CD14-positive monocyte (primary cell): ENCODE measurements at regions not wholly inside any gene's neighbourhood (a gene's known extent, or its start where the extent isn't known, plus 50 kb on each side); places are given as distances from the start of the nearest gene placed in this dataset.

Experiments used
- DNase-seq, 3 donors: peaks; one replicate each; pipeline ENCODE4 v3.0.0-alpha.2; 2011 to 2022
- H2AFZ ChIP-seq: 2 replicates; pipeline ENCODE4 v1.6.0; 2012; ENCODE audit warnings: mild to moderate bottlenecking, low read depth, low read length, inconsistent platforms; ENCODE audit not compliant: insufficient read depth, poor library complexity, severe bottlenecking
- H3K27ac ChIP-seq, 2 donors: 1 replicate in 1 of 2; 2 replicates in 1 of 2; pipeline ENCODE4 v1.5.1; 2012 to 2013; ENCODE audit warnings: low read length in 2 of 2, control low read depth in 1 of 2, inconsistent platforms in 1 of 2, low read depth in 1 of 2, mild to moderate bottlenecking in 1 of 2
- H3K27me3 ChIP-seq, 2 donors: one replicate each; pipeline versions ENCODE4 v1.6.0 to v1.6.1; 2011 to 2013; ENCODE audit warnings: low read length in 2 of 2; ENCODE audit not compliant: control insufficient read depth in 2 of 2, insufficient read depth in 2 of 2
- H3K36me3 ChIP-seq, 2 donors: replicated peaks in 1 of 2; 1 replicate in 1 of 2; 2 replicates in 1 of 2; pipeline versions ENCODE4 v1.5.1 to v1.6.1; 2012 to 2013; ENCODE audit warnings: low read length in 2 of 2, control low read depth in 1 of 2, inconsistent platforms in 1 of 2, mild to moderate bottlenecking in 1 of 2; ENCODE audit not compliant: insufficient read depth in 2 of 2, control insufficient read depth in 1 of 2
- H3K4me1 ChIP-seq, 2 donors: 1 replicate in 1 of 2; 2 replicates in 1 of 2; pipeline versions ENCODE4 v1.5.1 to v1.6.1; 2012 to 2013; ENCODE audit warnings: low read length in 2 of 2, control low read depth in 1 of 2, inconsistent platforms in 1 of 2, mild to moderate bottlenecking in 1 of 2, moderate library complexity in 1 of 2; ENCODE audit not compliant: insufficient read depth in 2 of 2, control insufficient read depth in 1 of 2
- H3K4me2 ChIP-seq: replicated peaks from 2 replicates; pipeline ENCODE3; 2012; ENCODE audit warnings: low read length, moderate library complexity, mild to moderate bottlenecking; ENCODE audit not compliant: poor library complexity, severe bottlenecking; ENCODE audit errors: extremely low read depth
- H3K4me3 ChIP-seq, 3 experiments: fragments of 200-600 bp in 1 of 3; sonication (generic) in 1 of 3; replicated peaks in 1 of 3; 1 replicate in 2 of 3; 2 replicates in 1 of 3; pipeline ENCODE4 v1.5.1; 2011 to 2013; ENCODE audit warnings: low read length in 3 of 3, mild to moderate bottlenecking in 3 of 3, control low read depth in 2 of 3, low read depth in 2 of 3, inconsistent platforms in 1 of 3, moderate library complexity in 1 of 3
- H3K79me2 ChIP-seq: 2 replicates; pipeline ENCODE4 v1.6.0; 2012; ENCODE audit warnings: mild to moderate bottlenecking, control low read depth, inconsistent platforms, low read length, moderate library complexity; ENCODE audit not compliant: insufficient read depth
- H3K9ac ChIP-seq: 2 replicates; pipeline ENCODE4 v1.6.0; 2017; ENCODE audit warnings: low read length, mild to moderate bottlenecking; ENCODE audit not compliant: insufficient read depth, poor library complexity, severe bottlenecking
- H3K9me3 ChIP-seq, 2 donors: replicated peaks in 1 of 2; 1 replicate in 1 of 2; 2 replicates in 1 of 2; pipeline versions ENCODE4 v1.5.1 to v1.6.1; 2012 to 2013; ENCODE audit warnings: low read length in 2 of 2, control low read depth in 1 of 2; ENCODE audit not compliant: control insufficient read depth in 1 of 2, insufficient read depth in 1 of 2
- H4K20me1 ChIP-seq: 2 replicates; pipeline ENCODE4 v1.6.0; 2012; ENCODE audit warnings: mild to moderate bottlenecking, low read length, control low read depth, moderate library complexity; ENCODE audit not compliant: insufficient read depth
- H3K27ac Mint-ChIP-seq, 7 donors: one replicate each; pipeline ENCODE4 v1.8.0; 2020; ENCODE audit warnings: mild to moderate bottlenecking in 7 of 7, mixed read lengths in 7 of 7, moderate library complexity in 6 of 7, inconsistent platforms in 2 of 7
- H3K27me3 Mint-ChIP-seq, 3 donors: one replicate each; pipeline ENCODE4 v1.8.0; 2021 to 2022; ENCODE audit warnings: low read depth in 3 of 3, mild to moderate bottlenecking in 3 of 3, mixed read lengths in 3 of 3, moderate library complexity in 3 of 3, inconsistent platforms in 1 of 3
- H3K36me3 Mint-ChIP-seq, 2 donors: one replicate each; pipeline ENCODE4 v1.8.0; 2020; ENCODE audit warnings: mixed read lengths in 2 of 2, inconsistent platforms in 1 of 2, mild to moderate bottlenecking in 1 of 2
- H3K4me1 Mint-ChIP-seq: one replicate; pipeline ENCODE4 v1.8.0; 2020; ENCODE audit warnings: mild to moderate bottlenecking, mixed read lengths
- H3K4me3 Mint-ChIP-seq, 2 donors: one replicate each; pipeline ENCODE4 v1.8.0; 2020; ENCODE audit warnings: mild to moderate bottlenecking in 2 of 2, mixed read lengths in 2 of 2, moderate library complexity in 1 of 2
- H3K9me3 Mint-ChIP-seq, 7 donors: one replicate each; pipeline ENCODE4 v1.8.0; 2020 to 2022; ENCODE audit warnings: mixed read lengths in 7 of 7, mild to moderate bottlenecking in 6 of 7, moderate library complexity in 6 of 7, inconsistent platforms in 2 of 7
- whole genome bisulfite sequencing: methylation state at CpG from one replicate; pipeline ENCODE4 v1.1.5; 2013; ENCODE audit warnings: missing lambda C conversion rate; ENCODE audit not compliant: insufficient coverage; 5-methylcytosine and 5-hydroxymethylcytosine counted together
- intact Hi-C, 2 donors: fragments of 100-400 bp; cut with micrococcal nuclease; formaldehyde crosslinking; loops; one replicate each; pipeline versions ENCODE4 v1.15.0 to v1.15.1; 2023
- TF ChIP-seq, protein P1 (sequence below): fragments of 200-600 bp; IDR thresholded peaks from one replicate; pipeline ENCODE4 v1.8.0; 2022; ENCODE audit warnings: antibody characterized with exemption, mild to moderate bottlenecking

DNA sequence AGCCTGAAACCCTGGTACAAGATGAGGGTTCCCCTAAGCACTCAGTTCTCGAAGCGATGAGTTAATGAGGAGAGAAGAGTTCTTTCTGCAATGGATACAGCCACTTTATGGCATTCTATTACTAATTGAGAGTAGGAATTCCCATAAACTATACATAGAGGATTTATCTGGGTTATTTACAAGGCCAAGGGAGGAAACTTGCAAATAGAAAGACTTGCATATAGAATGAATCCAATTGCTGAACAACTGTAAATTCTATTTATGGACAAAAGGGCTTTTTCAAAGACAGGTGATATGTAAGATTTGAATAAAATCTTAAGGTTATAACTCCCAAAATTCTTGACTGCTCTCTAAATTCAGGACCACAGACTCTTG lies 182.2 kb downstream of the PPARGC1A start:
- no peaks in the 10 kb centered on the region for H3K36me3 Mint-ChIP-seq
- no peak overlapping the region for H3K4me2 ChIP-seq
- no peaks in the 10 kb centered on the region for H4K20me1 ChIP-seq

DNA sequence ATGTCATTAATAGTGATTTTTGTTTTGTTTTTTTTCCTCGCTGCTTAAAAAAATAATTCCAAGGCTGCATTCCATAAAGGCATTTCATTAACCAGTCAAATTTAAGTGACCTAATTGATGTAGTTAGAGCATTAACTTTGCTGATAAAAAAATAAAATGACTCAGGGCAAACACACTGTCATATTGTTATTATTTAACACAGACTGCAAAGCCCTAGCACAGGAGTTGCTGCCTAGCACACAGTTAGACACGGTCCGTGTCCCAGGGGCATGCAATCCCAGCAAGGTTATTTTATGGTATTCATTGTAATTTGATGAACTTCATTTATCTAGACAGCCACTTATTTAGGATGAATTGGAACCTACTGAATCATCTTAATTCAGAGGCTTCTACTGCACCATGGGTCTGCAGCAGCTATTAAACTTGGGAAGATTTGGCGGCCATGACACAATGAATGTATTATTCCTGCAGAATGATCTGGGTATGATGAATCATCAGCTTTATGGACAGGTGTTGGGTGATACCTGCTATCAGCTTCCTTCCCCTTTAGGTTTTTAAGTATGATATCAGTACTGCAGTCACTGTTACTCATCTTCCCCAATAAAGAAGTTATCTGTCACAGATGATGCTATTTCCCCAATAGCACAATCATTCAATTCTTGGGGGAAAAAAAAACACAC lies 182.7 kb downstream of the PPARGC1A start:
- no CpG with 5 or more reads among the region's 4 CpGs for WGBS
- Mint-ChIP-seq H3K4me1 (no peaks in the 10 kb centered on the region), H3K27ac (no peak overlapping the region), H3K27me3 (no peaks in the 10 kb centered on the region), H3K9me3 (peaks cover 0 to 3% (median 0%) of the 10 kb centered on the region in 7 donors), H3K4me3 (no peak overlapping the region), H3K36me3 (no peaks in the 10 kb centered on the region)
- Histone ChIP-seq H3K4me3 (no peak overlapping the region), H2AFZ (no peak overlapping the region), H4K20me1 (no peaks in the 10 kb centered on the region), H3K79me2 (no peaks in the 10 kb centered on the region), H3K27ac (no peak overlapping the region), H3K9me3 (no peaks in the 10 kb centered on the region), H3K36me3 (no peaks in the 10 kb centered on the region), H3K9ac (no peak overlapping the region), H3K27me3 (no peaks in the 10 kb centered on the region), H3K4me1 (no peaks in the 10 kb centered on the region), H3K4me2 (no peak overlapping the region)
- no peak for DNase-seq
- TF ChIP-seq, protein P1, sequence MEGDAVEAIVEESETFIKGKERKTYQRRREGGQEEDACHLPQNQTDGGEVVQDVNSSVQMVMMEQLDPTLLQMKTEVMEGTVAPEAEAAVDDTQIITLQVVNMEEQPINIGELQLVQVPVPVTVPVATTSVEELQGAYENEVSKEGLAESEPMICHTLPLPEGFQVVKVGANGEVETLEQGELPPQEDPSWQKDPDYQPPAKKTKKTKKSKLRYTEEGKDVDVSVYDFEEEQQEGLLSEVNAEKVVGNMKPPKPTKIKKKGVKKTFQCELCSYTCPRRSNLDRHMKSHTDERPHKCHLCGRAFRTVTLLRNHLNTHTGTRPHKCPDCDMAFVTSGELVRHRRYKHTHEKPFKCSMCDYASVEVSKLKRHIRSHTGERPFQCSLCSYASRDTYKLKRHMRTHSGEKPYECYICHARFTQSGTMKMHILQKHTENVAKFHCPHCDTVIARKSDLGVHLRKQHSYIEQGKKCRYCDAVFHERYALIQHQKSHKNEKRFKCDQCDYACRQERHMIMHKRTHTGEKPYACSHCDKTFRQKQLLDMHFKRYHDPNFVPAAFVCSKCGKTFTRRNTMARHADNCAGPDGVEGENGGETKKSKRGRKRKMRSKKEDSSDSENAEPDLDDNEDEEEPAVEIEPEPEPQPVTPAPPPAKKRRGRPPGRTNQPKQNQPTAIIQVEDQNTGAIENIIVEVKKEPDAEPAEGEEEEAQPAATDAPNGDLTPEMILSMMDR: no peak
- intact Hi-C loops: no loop called here

More for the DNA sequence above, 182.2 kb downstream of the PPARGC1A start:
- H3K4me1 ChIP-seq: no peaks in the 10 kb centered on the region
- H2AFZ ChIP-seq: no peak overlapping the region
- no peaks in the 10 kb centered on the region for H3K4me1 Mint-ChIP-seq
- peaks cover 0 to 3% (median 0%) of the 10 kb centered on the region in 7 donors for H3K9me3 Mint-ChIP-seq
- no peaks in the 10 kb centered on the region for H3K36me3 ChIP-seq
- H3K9me3 ChIP-seq: no peaks in the 10 kb centered on the region
- no peak overlapping the region for H3K27ac Mint-ChIP-seq
- H3K27me3 Mint-ChIP-seq: no peaks in the 10 kb centered on the region
- intact Hi-C loops: no loop called here
- no CpG with 5 or more reads among the region's 2 CpGs for WGBS
- no peak overlapping the region for H3K4me3 Mint-ChIP-seq
- TF ChIP-seq, protein P1: no peak
- H3K27ac ChIP-seq: no peak overlapping the region
- H3K27me3 ChIP-seq: no peaks in the 10 kb centered on the region
- H3K4me3 ChIP-seq: no peak overlapping the region
- no peaks in the 10 kb centered on the region for H3K79me2 ChIP-seq
- DNase-seq: no peak
- no peak overlapping the region for H3K9ac ChIP-seq
